ENCODE measurements at regions not wholly inside any gene's neighbourhood (a gene's known extent, or its start where the extent isn't known, plus 50 kb on each side); places are given as distances from the start of the nearest gene placed in this dataset.

GRCh38 chr1:38534473-38534823 is 325.1 kb downstream of the RRAGC start:
- DNase-seq, result no peak

GRCh38 chr1:38533772-38534472 is 325.6 kb downstream of the RRAGC start:
- DNase-seq, result peak; percentile 44

GRCh38 chr1:38530957-38531356 is 328.6 kb downstream of the RRAGC start:
- no peak for DNase-seq

GRCh38 chr1:38529946-38530345 is 329.6 kb downstream of the RRAGC start:
- DNase-seq, result no peak

- DNase-seq, result no peak
These were observed 330.2 kb downstream of the RRAGC start for GRCh38 chr1:38529391-38529790.

GRCh38 chr1:38528623-38529022 is 330.9 kb downstream of the RRAGC start:
- DNase-seq, result no peak

- peak; percentile 73 for DNase-seq
These were observed 332.1 kb downstream of the RRAGC start for GRCh38 chr1:38527373-38527966.

- no peak for DNase-seq
These were observed 333.5 kb downstream of the RRAGC start for GRCh38 chr1:38526046-38526445.

- DNase-seq, result no peak
These were observed 334.1 kb downstream of the RRAGC start for GRCh38 chr1:38525343-38526043.

- no peak for DNase-seq
These were observed 335.4 kb downstream of the RRAGC start for GRCh38 chr1:38524025-38524641.

- DNase-seq, result no peak
These were observed 336.0 kb downstream of the RRAGC start for GRCh38 chr1:38523568-38523939.

GRCh38 chr1:38522915-38523567 is 336.5 kb downstream of the RRAGC start:
- no peak for DNase-seq

GRCh38 chr1:38516560-38516959 is 343.0 kb downstream of the RRAGC start:
- no peak for DNase-seq

GRCh38 chr1:38512789-38513188 is 346.8 kb downstream of the RRAGC start:
- no peak for DNase-seq

GRCh38 chr1:38512024-38512767 is 347.4 kb downstream of the RRAGC start:
- no peak for DNase-seq

GRCh38 chr1:38508232-38508631 is 351.3 kb downstream of the RRAGC start:
- DNase-seq, result no peak

GRCh38 chr1:38507563-38507962 is 352.0 kb downstream of the RRAGC start:
- DNase-seq, result no peak

- no peak for DNase-seq
These were observed 353.6 kb downstream of the RRAGC start for GRCh38 chr1:38505944-38506343.

GRCh38 chr1:38502758-38503157 is 356.8 kb downstream of the RRAGC start:
- no peak for DNase-seq

- no peak for DNase-seq
These were observed 358.7 kb downstream of the RRAGC start for GRCh38 chr1:38500891-38501290.

- DNase-seq, result no peak
These were observed 359.2 kb downstream of the RRAGC start for GRCh38 chr1:38500352-38500751.

- DNase-seq, result no peak
These were observed 360.9 kb downstream of the RRAGC start for GRCh38 chr1:38498686-38499085.
